Central memory CD8-positive, alpha-beta T cell (primary cell): ENCODE measurements at regions not wholly inside any gene's neighbourhood (a gene's known extent, or its start where the extent isn't known, plus 50 kb on each side); places are given as distances from the start of the nearest gene placed in this dataset.
"Not testable (repeated sequence)": the region's sequence is repeated elsewhere in the genome, so short reads cannot be mapped to it uniquely, and the experiment has no call there.

Experiments used
- ATAC-seq: fragments of 150-1000 bp; cut with Tn5 transposase; replicated peaks from 2 replicates; pipeline ENCODE4 v1.10.0; 2022; ENCODE audit warnings: mild to moderate bottlenecking, moderate FRiP score, moderate number of reproducible peaks; ENCODE audit not compliant: poor library complexity, severe bottlenecking; ENCODE audit errors: extremely low read depth
- DNase-seq, 2 donors: peaks; one replicate each; pipeline ENCODE4 v3.0.0; 2021; ENCODE audit warnings: low spot score in 2 of 2
- H3K27ac Mint-ChIP-seq: one replicate; pipeline ENCODE4 v1.8.0; 2022; ENCODE audit warnings: low read depth, mild to moderate bottlenecking, moderate library complexity, mixed read lengths
- H3K27me3 Mint-ChIP-seq: one replicate; pipeline ENCODE4 v1.8.0; 2022; ENCODE audit warnings: mixed read lengths
- H3K36me3 Mint-ChIP-seq: one replicate; pipeline ENCODE4 v1.8.0; 2022; ENCODE audit warnings: mild to moderate bottlenecking, moderate library complexity, mixed read lengths; ENCODE audit not compliant: insufficient read depth
- H3K4me1 Mint-ChIP-seq: one replicate; pipeline ENCODE4 v1.8.0; 2022; ENCODE audit warnings: mixed read lengths
- H3K4me3 Mint-ChIP-seq: one replicate; pipeline ENCODE4 v1.8.0; 2022; ENCODE audit warnings: mild to moderate bottlenecking, moderate library complexity, mixed read lengths
- H3K9me3 Mint-ChIP-seq: one replicate; pipeline ENCODE4 v1.8.0; 2022; ENCODE audit warnings: mixed read lengths

- Mint-ChIP-seq H3K27ac (no peak overlapping the region), H3K4me3 (no peak overlapping the region), H3K36me3 (no peaks in the 10 kb centered on the region), H3K4me1 (no peaks in the 10 kb centered on the region), H3K27me3 (no peaks in the 10 kb centered on the region), H3K9me3 (peaks cover 6% of the 10 kb centered on the region)
- no peak for ATAC-seq
- DNase-seq, result no peak
These were observed 408.6 kb downstream of the FAM47B start for GRCh38 chrX:35351212-35351611.

- no peak for ATAC-seq
- Mint-ChIP-seq H3K9me3 (peaks cover 6% of the 10 kb centered on the region), H3K27ac (no peak overlapping the region)
These were observed 409.3 kb downstream of the FAM47B start for GRCh38 chrX:35351795-35352483.

GRCh38 chrX:35357656-35358055 lies 415.1 kb downstream of the FAM47B start:
- Mint-ChIP-seq H3K4me1 (no peaks in the 10 kb centered on the region), H3K36me3 (no peaks in the 10 kb centered on the region), H3K4me3 (no peak overlapping the region), H3K27me3 (no peaks in the 10 kb centered on the region), H3K9me3 (no peaks in the 10 kb centered on the region), H3K27ac (no peak overlapping the region)
- ATAC-seq (no peak), DNase-seq (no peak)

More at GRCh38 chrX:35351795-35352483, 409.3 kb downstream of the FAM47B start:
- H3K4me1 Mint-ChIP-seq, result no peaks in the 10 kb centered on the region
- no peaks in the 10 kb centered on the region for H3K36me3 Mint-ChIP-seq
- DNase-seq, result no peak
- no peaks in the 10 kb centered on the region for H3K27me3 Mint-ChIP-seq
- no peak overlapping the region for H3K4me3 Mint-ChIP-seq

- no peak for ATAC-seq
- Mint-ChIP-seq H3K27ac (no peak overlapping the region), H3K36me3 (no peaks in the 10 kb centered on the region), H3K27me3 (no peaks in the 10 kb centered on the region), H3K4me3 (no peak overlapping the region), H3K9me3 (no peaks in the 10 kb centered on the region), H3K4me1 (no peaks in the 10 kb centered on the region)
- DNase-seq, result no peak
These were observed 420.3 kb downstream of the FAM47B start for GRCh38 chrX:35362866-35363265.

- no peak for ATAC-seq
- H3K36me3 Mint-ChIP-seq, result no peaks in the 10 kb centered on the region
- DNase-seq, result no peak
- no peak overlapping the region for H3K4me3 Mint-ChIP-seq
- no peak overlapping the region for H3K27ac Mint-ChIP-seq
- H3K9me3 Mint-ChIP-seq, result peaks cover 4% of the 10 kb centered on the region
- H3K27me3 Mint-ChIP-seq, result no peaks in the 10 kb centered on the region
- H3K4me1 Mint-ChIP-seq, result no peaks in the 10 kb centered on the region
These were observed 424.0 kb upstream of the MAGEB16 start for GRCh38 chrX:35374116-35374515.

- Mint-ChIP-seq H3K4me1 (no peaks in the 10 kb centered on the region), H3K4me3 (no peak overlapping the region), H3K9me3 (peaks cover 2% of the 10 kb centered on the region), H3K27me3 (no peaks in the 10 kb centered on the region), H3K27ac (no peak overlapping the region), H3K36me3 (no peaks in the 10 kb centered on the region)
- ATAC-seq (no peak), DNase-seq (no peak)
These were observed 417.1 kb upstream of the MAGEB16 start for GRCh38 chrX:35380808-35381700.

- not testable (repeated sequence) for H3K4me1 Mint-ChIP-seq, DNase-seq, H3K36me3 Mint-ChIP-seq, H3K9me3 Mint-ChIP-seq, ATAC-seq, H3K27ac Mint-ChIP-seq, H3K4me3 Mint-ChIP-seq, H3K27me3 Mint-ChIP-seq
These were observed 416.4 kb upstream of the MAGEB16 start for GRCh38 chrX:35381709-35382108.

GRCh38 chrX:35382966-35383365 lies 415.2 kb upstream of the MAGEB16 start:
- Mint-ChIP-seq H3K36me3 (no peaks in the 10 kb centered on the region), H3K27me3 (no peaks in the 10 kb centered on the region), H3K27ac (no peak overlapping the region), H3K9me3 (no peaks in the 10 kb centered on the region), H3K4me1 (no peaks in the 10 kb centered on the region), H3K4me3 (no peak overlapping the region)
- no peak for ATAC-seq
- no peak for DNase-seq

GRCh38 chrX:35392232-35392631 lies 405.9 kb upstream of the MAGEB16 start:
- no peak overlapping the region for H3K27ac Mint-ChIP-seq
- DNase-seq (no peak), ATAC-seq (no peak)
- no peak overlapping the region for H3K4me3 Mint-ChIP-seq
- peaks cover 12% of the 10 kb centered on the region for H3K9me3 Mint-ChIP-seq
- H3K27me3 Mint-ChIP-seq, result no peaks in the 10 kb centered on the region
- H3K36me3 Mint-ChIP-seq, result no peaks in the 10 kb centered on the region
- H3K4me1 Mint-ChIP-seq, result no peaks in the 10 kb centered on the region

- no peak for DNase-seq
- Mint-ChIP-seq H3K4me1 (no peaks in the 10 kb centered on the region), H3K4me3 (no peak overlapping the region), H3K27ac (no peak overlapping the region), H3K9me3 (peaks cover 12% of the 10 kb centered on the region), H3K36me3 (no peaks in the 10 kb centered on the region), H3K27me3 (no peaks in the 10 kb centered on the region)
- ATAC-seq, result no peak
These were observed 391.8 kb upstream of the MAGEB16 start for GRCh38 chrX:35406386-35406785.

GRCh38 chrX:35416782-35417181 lies 381.4 kb upstream of the MAGEB16 start:
- H3K36me3 Mint-ChIP-seq, result no peaks in the 10 kb centered on the region
- H3K4me1 Mint-ChIP-seq, result no peaks in the 10 kb centered on the region
- no peak for DNase-seq
- H3K9me3 Mint-ChIP-seq, result peaks cover 23% of the 10 kb centered on the region
- H3K27me3 Mint-ChIP-seq, result no peaks in the 10 kb centered on the region
- H3K27ac Mint-ChIP-seq, result no peak overlapping the region
- no peak for ATAC-seq
- no peak overlapping the region for H3K4me3 Mint-ChIP-seq

GRCh38 chrX:35432056-35432455 lies 366.1 kb upstream of the MAGEB16 start:
- Mint-ChIP-seq H3K4me1 (no peaks in the 10 kb centered on the region), H3K27me3 (no peaks in the 10 kb centered on the region), H3K36me3 (no peaks in the 10 kb centered on the region), H3K27ac (no peak overlapping the region), H3K9me3 (no peaks in the 10 kb centered on the region), H3K4me3 (no peak overlapping the region)
- no peak for ATAC-seq
- no peak for DNase-seq

GRCh38 chrX:35439034-35439660 lies 359.0 kb upstream of the MAGEB16 start:
- ATAC-seq, result no peak

More at GRCh38 chrX:35439034-35439660, 359.0 kb upstream of the MAGEB16 start:
- no peaks in the 10 kb centered on the region for H3K4me1 Mint-ChIP-seq
- H3K9me3 Mint-ChIP-seq, result no peaks in the 10 kb centered on the region
- no peak overlapping the region for H3K4me3 Mint-ChIP-seq
- H3K36me3 Mint-ChIP-seq, result no peaks in the 10 kb centered on the region
- H3K27ac Mint-ChIP-seq, result no peak overlapping the region
- no peaks in the 10 kb centered on the region for H3K27me3 Mint-ChIP-seq
- DNase-seq, result no peak
